PC-3 (cell line): ENCODE measurements at regions not wholly inside any gene's neighbourhood (a gene's known extent, or its start where the extent isn't known, plus 50 kb on each side); places are given as distances from the start of the nearest gene placed in this dataset.
"Not testable (repeated sequence)": the region's sequence is repeated elsewhere in the genome, so short reads cannot be mapped to it uniquely, and the experiment has no call there.

ENCODE experiments used
- ATAC-seq: fragments of 200-7000 bp; cut with Tn5 transposase; 2 replicates; pipeline ENCODE4 v1.9.1; 2020; ENCODE audit warnings: mild to moderate bottlenecking, moderate library complexity
- BruUV-seq: library from RNA; stranded (reverse); fragments of 400-500 nt; replicated peaks from 2 replicates; lab custom pipeline; 2021; lab: Mats Ljungman, UMichigan
- CTCF ChIA-PET: fragments of 300-600 bp; sonication (Branson Sonifier 250); formaldehyde crosslinking; loops from one replicate; lab custom pipeline; 2022; ENCODE audit warnings: antibody characterized with exemption; lab: Charles Lee
- POLR2A ChIA-PET: fragments of 300-600 bp; sonication (Branson Sonifier 250); formaldehyde crosslinking; loops from one replicate; lab custom pipeline; 2022; ENCODE audit warnings: antibody characterized with exemption; ENCODE audit not compliant: unreplicated experiment; lab: Charles Lee
- DNase-seq: peaks from one replicate; pipeline ENCODE4 v3.0.0-alpha.2; 2015
- H2AFZ ChIP-seq: fragments of 300-600 bp; sonication (generic); 2 replicates; pipeline ENCODE4 v1.6.0; 2016; ENCODE audit warnings: antibody characterized with exemption, low read length
- H3F3A ChIP-seq: fragments of 300-600 bp; sonication (generic); one replicate; pipeline ENCODE4 v1.6.0; 2017; ENCODE audit warnings: antibody characterized with exemption, low read length, control low read depth, mild to moderate bottlenecking; ENCODE audit not compliant: unreplicated experiment
- H3K27ac ChIP-seq: fragments of 300-600 bp; sonication (generic); 2 replicates; pipeline ENCODE4 v1.5.1; 2016; ENCODE audit warnings: mild to moderate bottlenecking, low read length
- H3K27me3 ChIP-seq: fragments of 300-600 bp; sonication (generic); 2 replicates; pipeline ENCODE4 v1.6.1; 2016; ENCODE audit warnings: low read length, mixed read lengths
- H3K36me3 ChIP-seq: fragments of 300-600 bp; sonication (generic); 2 replicates; pipeline ENCODE4 v1.6.1; 2016; ENCODE audit warnings: low read depth, mixed run types, low read length, mixed read lengths
- H3K4me1 ChIP-seq: fragments of 300-600 bp; sonication (generic); 2 replicates; pipeline ENCODE4 v1.5.1; 2016; ENCODE audit warnings: low read length; ENCODE audit not compliant: insufficient read depth
- H3K4me2 ChIP-seq: fragments of 300-600 bp; sonication (generic); 2 replicates; pipeline ENCODE4 v1.6.0; 2016; ENCODE audit warnings: low read length
- H3K4me3 ChIP-seq: fragments of 300-600 bp; sonication (generic); 2 replicates; pipeline ENCODE4 v1.5.1; 2016; ENCODE audit warnings: mild to moderate bottlenecking, low read length, mixed read lengths
- H3K79me2 ChIP-seq: fragments of 300-600 bp; sonication (generic); 2 replicates; pipeline ENCODE4 v1.6.1; 2017; ENCODE audit warnings: low read length, mixed read lengths
- H3K9ac ChIP-seq: fragments of 300-600 bp; sonication (generic); 2 replicates; pipeline ENCODE4 v1.6.0; 2016; ENCODE audit warnings: mild to moderate bottlenecking, low read length
- H3K9me2 ChIP-seq: fragments of 300-600 bp; sonication (generic); replicated peaks from 2 replicates; pipeline ENCODE4 v1.6.1; 2016; ENCODE audit warnings: mixed run types, low read length, mixed read lengths
- H3K9me3 ChIP-seq: fragments of 300-600 bp; sonication (generic); 2 replicates; pipeline ENCODE4 v1.6.1; 2016; ENCODE audit warnings: low read length, mixed read lengths
- H4K20me1 ChIP-seq: fragments of 300-600 bp; sonication (generic); 2 replicates; pipeline ENCODE4 v1.6.1; 2016; ENCODE audit warnings: low read length, mixed read lengths
- CTCF ChIP-seq: fragments of 300-600 bp; sonication (generic); conservative IDR thresholded peaks from 2 replicates; pipeline ENCODE4 v1.5.1; 2017; ENCODE audit warnings: antibody characterized with exemption, low read depth, mild to moderate bottlenecking, low read length
- EZH2 ChIP-seq: fragments of 300-600 bp; sonication (generic); IDR thresholded peaks from one replicate; pipeline ENCODE4 v1.6.1; 2017; ENCODE audit warnings: antibody characterized with exemption, mild to moderate bottlenecking, low read length; ENCODE audit not compliant: unreplicated experiment
- EZH2phosphoT487 ChIP-seq: fragments of 300-600 bp; sonication (generic); IDR thresholded peaks from 2 replicates; pipeline ENCODE4 v1.6.1; 2018; ENCODE audit warnings: mild to moderate bottlenecking, antibody characterized with exemption, low read length, borderline replicate concordance
- intact Hi-C: fragments of 100-400 bp; cut with micrococcal nuclease; formaldehyde crosslinking; loops from 2 replicates; pipeline ENCODE4 v1.9.0; 2023

DNA sequence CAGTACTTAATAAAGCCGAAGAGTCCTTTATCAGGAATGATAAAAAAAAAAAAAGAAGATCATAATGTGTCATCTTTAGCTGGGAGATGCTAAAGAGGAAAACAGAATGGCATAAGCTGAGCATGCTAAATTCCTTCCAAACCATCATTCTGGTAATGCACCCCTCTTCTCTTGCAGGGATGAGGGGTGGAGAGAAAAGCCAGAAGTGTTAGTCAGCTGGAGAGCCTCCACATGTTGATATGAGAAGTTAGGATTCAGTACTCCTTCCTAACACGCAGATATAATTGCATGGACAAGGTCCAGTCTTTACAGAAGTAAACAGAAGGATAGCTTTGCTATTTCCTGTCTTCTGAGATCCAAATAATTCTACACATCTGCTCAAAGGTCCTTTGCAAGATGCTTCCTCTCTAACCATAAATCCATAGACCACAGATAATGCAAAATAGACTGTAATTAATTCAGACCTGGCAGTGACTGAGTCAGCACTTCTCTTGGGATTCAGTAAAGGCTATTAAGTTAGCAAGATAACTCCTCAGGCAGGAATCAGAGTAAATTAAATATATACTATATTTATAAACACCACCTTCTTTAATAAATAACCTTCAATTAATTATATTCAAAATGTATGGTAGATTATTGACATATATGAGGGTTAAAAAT is 930.0 kb upstream of the KLHL29 start:
- H3K4me3 ChIP-seq, result no peak overlapping the region
- no peak overlapping the region for H2AFZ ChIP-seq
- ATAC-seq (no peak), DNase-seq (no peak)
- H3K9me3 ChIP-seq, result 0 out of 2 replicates have a peak, but pooled peaks cover 11% of the 10 kb centered on the region
- H3K79me2 ChIP-seq, result no peaks in the 10 kb centered on the region
- no peaks in the 10 kb centered on the region for H3K4me1 ChIP-seq
- no peaks in the 10 kb centered on the region for H3K36me3 ChIP-seq
- BruUV-seq, result no TSS peak
- H3F3A ChIP-seq, result no peaks in the 10 kb centered on the region
- intact Hi-C loops, result no loop called here
- CTCF ChIA-PET, result no interaction called here
- no peaks in the 10 kb centered on the region for H4K20me1 ChIP-seq
- no peak overlapping the region for H3K9ac ChIP-seq
- H3K4me2 ChIP-seq, result no peak overlapping the region
- H3K9me2 ChIP-seq, result no peaks in the 10 kb centered on the region
- POLR2A ChIA-PET, result no interaction called here
- H3K27ac ChIP-seq, result no peak overlapping the region
- no peaks in the 10 kb centered on the region for H3K27me3 ChIP-seq
- no peak for TF ChIP-seq CTCF

GRCh38 chr2:22458440-22458839 is 926.5 kb upstream of the KLHL29 start:
- DNase-seq, result no peak
- H3K27ac ChIP-seq, result no peak overlapping the region
- no peaks in the 10 kb centered on the region for H4K20me1 ChIP-seq
- TF ChIP-seq CTCF (no peak), EZH2phosphoT487 (no peak), EZH2 (no peak)
- no peaks in the 10 kb centered on the region for H3K9me2 ChIP-seq
- intact Hi-C loops, result no loop called here
- no peak overlapping the region for H3K9ac ChIP-seq
- POLR2A ChIA-PET, result no interaction called here
- CTCF ChIA-PET, result no interaction called here
- no peak overlapping the region for H2AFZ ChIP-seq
- no peaks in the 10 kb centered on the region for H3K4me1 ChIP-seq
- no peaks in the 10 kb centered on the region; the same call in 1 of the 2 replicates for H3K9me3 ChIP-seq
- H3K27me3 ChIP-seq, result no peaks in the 10 kb centered on the region
- no peak overlapping the region for H3K4me2 ChIP-seq
- BruUV-seq, result no TSS peak
- no peaks in the 10 kb centered on the region for H3F3A ChIP-seq
- H3K4me3 ChIP-seq, result no peak overlapping the region
- ATAC-seq, result no peak
- H3K36me3 ChIP-seq, result no peaks in the 10 kb centered on the region
- no peaks in the 10 kb centered on the region for H3K79me2 ChIP-seq

DNA sequence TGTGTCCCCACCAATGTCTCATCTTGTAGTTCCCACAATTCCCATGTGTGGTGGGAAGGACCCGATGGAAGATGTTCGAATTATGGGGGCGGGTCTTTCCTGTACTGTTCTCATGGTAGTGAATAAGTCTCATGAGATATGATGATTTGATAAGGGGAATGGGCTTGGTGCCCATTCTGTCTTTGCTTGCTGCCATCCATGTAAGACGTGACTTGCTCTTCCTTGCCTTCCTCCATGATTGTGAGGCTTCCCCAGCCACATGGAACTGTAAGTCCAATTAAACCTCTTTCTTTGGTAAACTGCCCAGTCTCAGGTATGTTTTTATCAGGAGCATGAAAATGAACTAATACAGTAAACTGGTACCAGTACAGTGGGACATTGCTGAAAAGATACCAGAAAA is 909.9 kb upstream of the KLHL29 start:
- H3K27ac ChIP-seq, ATAC-seq, H3K4me3 ChIP-seq, H3F3A ChIP-seq, H2AFZ ChIP-seq, CTCF ChIA-PET, H3K4me1 ChIP-seq, POLR2A ChIA-PET, DNase-seq, H3K27me3 ChIP-seq, H3K9me2 ChIP-seq, H4K20me1 ChIP-seq, intact Hi-C loops, H3K36me3 ChIP-seq, H3K9ac ChIP-seq, H3K4me2 ChIP-seq, H3K79me2 ChIP-seq, BruUV-seq: not testable (repeated sequence)
- H3K9me3 ChIP-seq, result peaks cover 14% of the 10 kb centered on the region; the same call in 1 of the 2 replicates
